HG02798 (cell line): ENCODE measurements at regions not wholly inside any gene's neighbourhood (a gene's known extent, or its start where the extent isn't known, plus 50 kb on each side); places are given as distances from the start of the nearest gene placed in this dataset.

ENCODE experiments used
- ATAC-seq: cut with Tn5 transposase; IDR thresholded peaks from one replicate; pipeline ENCODE4 v1.9.1; 2021; ENCODE audit warnings: mild to moderate bottlenecking; ENCODE audit not compliant: unreplicated experiment, poor library complexity

DNA sequence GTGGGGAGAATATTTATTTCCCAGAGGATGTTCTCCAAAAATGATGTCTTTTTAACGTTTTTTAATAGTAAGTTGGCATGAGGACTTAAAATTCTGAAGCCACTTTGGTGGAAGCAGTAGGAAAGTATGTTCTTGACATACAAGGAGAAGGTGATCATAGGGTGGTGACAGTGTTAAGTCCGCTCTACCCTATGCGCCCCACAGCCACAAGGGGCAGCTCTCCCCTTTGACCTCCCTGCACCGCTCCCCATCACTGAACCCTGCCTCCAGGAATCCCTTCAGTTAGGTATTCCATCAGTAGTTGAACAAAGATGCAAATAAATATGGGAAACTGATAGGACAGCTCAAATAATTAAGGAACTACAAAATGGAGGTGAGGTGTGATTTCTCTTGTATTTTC lies 111.4 kb downstream of the PLEKHG1 start:
- no peak for ATAC-seq

DNA sequence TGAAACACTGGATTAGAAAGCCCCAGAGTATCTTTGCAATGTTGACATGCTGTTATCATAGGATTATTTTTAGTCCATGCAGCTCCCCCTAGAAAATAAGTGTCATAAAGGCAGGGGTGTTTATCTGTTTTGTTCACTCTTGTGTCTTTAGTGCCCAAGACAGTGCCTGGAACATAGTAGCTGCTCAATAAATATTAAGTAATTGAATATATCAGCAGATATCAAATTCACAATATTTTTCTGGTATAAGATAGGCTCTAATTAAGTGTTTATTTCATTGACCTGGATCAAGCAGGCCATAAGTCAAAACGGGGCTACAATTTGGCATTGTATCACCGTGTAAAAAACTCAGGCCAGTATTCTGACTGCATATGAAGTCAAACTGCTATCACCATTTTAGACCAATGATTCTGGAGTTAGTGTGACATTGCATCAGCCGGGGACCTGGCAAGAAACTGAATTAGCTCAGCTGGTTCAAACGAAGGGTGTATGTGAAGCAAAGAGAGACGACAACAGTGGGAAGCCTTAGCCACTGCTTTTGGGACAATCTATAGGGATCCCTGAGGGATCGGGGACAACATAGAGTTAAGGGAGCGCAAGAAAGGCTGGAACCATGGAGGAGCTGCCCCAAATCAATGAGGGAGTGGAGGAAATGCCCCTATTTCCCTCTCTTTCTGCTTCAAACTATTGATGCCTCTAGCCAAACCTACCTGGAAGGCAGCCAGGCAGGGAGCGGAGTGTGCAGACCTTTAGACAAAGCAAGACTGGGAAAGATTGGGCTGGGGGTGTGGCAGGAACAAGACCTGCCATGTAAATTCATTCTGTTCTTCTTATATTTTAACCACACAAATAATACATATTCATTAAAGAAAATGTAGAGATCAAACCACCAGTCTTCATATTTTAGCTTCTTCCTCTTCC lies 112.2 kb downstream of the PLEKHG1 start:
- ATAC-seq: no peak

DNA sequence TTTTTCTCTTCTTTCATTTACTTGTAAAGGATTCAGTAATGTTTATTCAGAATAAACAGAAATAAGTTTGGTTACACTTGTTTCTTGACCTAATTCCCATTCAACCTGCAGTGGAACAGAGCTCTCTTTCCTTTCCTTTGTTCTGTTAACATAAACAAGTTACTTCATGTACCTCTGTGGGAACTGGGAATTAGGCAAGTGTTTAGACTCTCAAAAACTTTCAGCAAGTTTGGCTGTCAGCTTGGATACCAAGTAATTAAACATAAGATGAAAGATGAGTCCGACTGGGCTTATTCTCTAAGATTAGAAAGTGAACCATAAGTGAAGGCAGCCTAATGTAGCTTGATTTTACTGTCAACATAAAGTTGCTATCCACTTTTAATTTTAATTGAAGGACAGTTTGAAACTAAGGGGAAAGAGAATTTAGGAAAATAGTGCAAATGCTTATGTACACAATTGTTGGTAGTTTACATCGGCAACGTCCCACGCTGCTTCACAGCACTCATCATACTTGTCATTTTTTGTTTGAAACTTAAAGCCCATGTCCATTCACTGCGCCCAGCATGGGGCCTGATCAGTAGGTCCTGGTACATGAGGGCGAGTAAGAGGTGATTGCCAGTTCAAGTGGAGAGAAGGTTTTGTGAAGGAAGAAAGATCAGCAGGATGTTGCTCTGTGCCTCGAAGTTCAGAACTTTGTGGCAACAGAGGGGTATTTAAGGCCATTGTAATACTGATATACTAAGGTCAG lies 113.0 kb downstream of the PLEKHG1 start:
- ATAC-seq: no peak

GRCh38 chr6:150713487-150713886 lies 113.8 kb downstream of the PLEKHG1 start:
- ATAC-seq: no peak

DNA sequence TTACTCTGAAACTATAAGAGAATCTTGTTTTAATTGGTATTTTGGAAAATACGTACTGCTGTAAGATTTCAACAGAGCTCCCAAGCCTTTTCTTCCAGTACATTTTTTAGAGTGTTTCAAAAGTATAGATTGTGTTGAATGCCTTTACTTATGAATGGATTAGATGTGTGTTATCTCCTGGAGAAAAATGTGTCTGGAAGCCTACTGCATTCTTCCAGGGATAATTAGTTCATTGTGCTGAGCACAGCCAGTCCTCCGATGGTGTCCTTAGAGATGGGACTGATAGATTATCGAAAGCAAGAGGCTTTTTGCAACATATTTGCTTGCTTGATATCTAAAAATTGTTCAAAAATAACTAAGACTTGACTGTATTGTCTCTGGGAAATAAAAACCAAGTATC lies 114.2 kb downstream of the PLEKHG1 start:
- ATAC-seq: no peak

DNA sequence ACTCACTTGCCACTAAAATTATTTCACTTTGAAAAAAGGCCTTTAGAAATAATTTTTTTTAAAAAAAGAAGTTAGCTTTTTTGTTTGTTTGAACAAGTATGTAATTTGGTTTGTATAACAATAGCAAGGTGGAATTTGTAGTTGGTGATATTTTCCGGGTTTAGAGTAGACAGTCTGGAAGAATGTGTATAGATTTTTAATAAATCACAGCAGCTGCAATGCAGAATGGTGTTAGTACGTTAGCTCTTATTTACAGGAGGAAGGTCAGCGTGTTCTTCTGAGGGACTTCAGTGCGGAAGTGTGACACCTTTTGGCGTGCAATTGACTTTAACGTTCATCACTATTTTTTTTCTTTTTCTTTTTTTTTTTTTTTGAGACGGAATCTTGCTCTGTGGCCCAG lies 115.4 kb downstream of the PLEKHG1 start:
- no peak for ATAC-seq

GRCh38 chr6:150717419-150717818 lies 117.7 kb downstream of the PLEKHG1 start:
- ATAC-seq: no peak

DNA sequence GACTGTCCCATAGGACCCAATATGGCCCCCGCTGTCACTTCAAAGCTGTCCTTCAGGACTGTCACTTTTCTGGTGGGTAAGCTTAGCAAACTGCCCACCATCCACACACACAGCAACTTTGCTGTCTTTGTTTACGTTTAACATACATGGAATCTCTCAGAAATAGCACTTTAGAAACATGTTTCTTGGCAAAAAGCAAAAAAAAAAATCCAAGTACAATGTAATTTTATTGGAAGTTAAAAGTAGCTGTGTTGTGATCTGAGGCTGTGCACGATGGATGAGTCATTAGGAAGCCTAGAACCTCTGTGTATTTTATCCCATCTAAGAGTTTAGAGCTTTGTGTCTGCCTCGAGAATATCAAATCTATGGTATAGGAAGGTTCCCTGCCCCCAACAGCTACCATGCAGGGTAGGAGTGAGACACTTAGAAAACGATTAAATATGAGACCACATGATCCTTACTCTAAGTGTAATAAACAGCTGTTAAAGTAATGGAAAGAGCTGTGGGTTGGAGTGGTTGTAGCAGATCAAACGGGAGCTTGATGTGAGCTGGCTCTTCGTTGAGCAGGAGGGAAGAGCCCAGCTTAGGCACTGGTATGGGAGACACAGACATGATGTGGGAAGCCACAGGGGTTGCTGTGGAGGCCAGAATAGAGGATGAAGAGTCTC lies 119.5 kb downstream of the PLEKHG1 start:
- no peak for ATAC-seq

GRCh38 chr6:150719831-150720230 lies 120.1 kb downstream of the PLEKHG1 start:
- no peak for ATAC-seq

DNA sequence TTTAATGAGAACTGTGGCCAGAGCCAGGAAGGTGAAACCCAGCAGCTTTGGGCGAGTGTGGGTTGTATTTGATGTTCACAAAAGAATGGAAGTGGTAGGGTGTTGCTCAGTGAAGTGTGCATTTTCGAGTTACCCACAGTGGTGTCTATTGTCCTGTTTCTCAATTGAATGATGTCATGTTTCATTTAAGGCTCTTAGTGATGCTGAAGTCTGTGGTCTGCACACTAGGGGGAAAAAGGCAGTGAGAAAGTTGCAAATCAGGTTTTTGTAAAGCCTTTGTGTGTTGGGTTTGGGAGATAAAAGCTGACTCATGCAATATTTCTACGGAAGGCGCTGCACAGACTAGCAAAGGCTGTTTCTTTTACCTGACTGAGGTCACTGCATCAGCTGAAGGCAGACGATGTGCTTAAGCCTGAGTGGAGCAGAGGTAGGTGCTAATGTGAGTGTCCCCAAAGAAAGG lies 121.1 kb downstream of the PLEKHG1 start:
- peak; percentile 98 for ATAC-seq

DNA sequence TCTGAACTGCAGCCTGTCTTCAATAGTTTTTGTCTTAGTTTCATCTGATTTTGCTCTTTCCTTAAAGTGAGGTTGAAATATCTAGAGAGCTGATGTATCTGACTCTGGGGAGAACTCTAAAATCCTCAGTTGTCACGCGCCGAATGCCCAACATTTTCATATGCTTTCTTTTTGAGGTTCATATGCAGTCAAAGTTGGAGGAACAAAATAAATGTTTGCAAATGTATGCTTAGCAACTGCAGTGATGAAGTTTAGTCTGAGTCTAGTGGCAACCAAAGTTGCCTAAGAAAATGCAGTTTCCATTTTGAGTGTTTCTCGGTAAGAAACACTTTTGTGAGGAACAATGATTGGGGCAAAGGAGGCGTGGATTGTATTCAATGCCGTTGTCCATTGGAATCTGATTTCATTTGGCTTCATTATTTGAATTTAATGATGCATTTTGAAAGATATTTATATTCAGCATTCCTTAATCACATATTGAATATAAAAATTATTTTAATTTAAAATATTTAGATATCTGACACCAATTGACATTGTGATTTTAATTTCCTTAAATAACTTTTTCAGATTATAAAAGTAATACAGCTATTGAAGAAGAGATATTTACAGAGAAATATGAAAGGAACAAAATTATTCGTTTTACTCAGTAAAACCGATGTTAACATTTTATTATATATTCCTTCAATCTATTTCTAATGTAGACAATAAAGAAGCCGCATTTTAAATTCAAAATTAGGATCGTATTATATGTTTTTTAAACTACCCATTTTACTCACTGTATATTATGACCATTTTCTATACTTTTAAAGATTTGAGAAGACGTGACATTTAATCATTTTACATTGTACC lies 122.0 kb downstream of the PLEKHG1 start:
- no peak for ATAC-seq

DNA sequence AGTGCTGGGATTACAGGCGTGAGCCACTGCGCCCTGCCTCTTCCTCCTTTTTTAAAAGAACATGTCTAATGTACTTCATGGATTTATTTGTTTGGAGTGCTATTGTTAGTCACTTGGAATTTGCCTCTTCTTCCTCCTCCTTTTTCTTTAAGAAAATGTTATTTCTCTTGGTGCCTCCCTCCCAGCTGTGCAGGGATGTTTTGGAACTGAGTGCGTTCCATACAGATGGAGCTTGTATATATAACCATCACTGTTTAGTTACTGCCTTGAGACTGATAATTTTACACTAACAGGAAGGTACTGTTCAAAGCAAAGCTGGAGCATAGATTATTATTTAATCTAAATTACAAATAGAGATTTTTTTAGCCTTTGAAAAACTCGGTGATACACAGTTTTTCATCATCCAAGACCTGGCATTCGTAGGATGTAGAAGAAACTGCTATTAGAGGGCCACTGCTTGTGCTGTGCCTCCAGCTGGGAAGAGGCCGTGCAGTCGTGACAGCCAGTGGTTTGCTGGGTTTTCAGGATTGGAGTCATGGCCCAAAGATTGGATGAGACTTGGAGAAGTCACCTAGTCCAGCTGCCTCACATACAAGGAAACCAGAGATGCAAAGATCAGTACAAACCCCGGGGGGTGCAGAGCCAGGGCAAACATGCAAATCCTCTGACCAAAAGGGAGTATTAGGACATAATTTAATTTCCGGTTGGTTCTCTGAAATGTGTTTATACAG lies 123.1 kb downstream of the PLEKHG1 start:
- no peak for ATAC-seq

DNA sequence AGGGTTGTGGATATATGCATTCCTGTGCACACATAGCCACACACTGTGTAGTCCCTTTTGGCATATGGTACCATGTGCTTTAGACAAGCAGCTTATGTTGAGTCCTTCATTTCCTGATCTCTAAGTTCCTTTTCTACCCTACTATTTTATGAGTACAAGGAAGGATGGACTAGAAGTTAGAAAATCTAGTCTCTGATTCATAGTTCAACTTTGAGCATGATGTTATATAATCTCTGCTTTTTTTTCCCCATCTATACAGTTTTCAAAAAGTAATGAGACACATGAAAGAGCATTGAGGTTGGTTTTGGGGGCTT lies 123.6 kb downstream of the PLEKHG1 start:
- ATAC-seq: no peak

DNA sequence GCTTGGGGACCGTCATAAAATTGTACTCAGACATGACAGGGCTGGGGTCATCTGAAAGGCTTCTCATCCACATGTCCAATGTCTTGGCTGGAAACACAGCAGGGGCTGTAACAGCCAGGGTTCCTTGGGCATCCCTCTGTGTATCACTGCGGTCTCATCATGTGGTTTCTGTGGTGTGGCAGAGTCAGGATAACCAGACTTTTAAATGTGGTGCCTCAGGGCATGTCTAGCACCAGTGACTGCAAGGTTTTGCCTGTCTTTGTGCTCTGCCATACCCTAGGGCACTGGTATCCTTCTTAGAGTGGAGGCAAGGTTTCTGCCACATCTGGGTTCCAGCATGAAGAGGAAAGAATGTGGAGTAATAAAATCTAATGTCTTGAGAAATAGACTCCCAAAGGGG lies 124.2 kb downstream of the PLEKHG1 start:
- no peak for ATAC-seq

- ATAC-seq: no peak
These were observed 126.1 kb downstream of the PLEKHG1 start for GRCh38 chr6:150725795-150726194.

DNA sequence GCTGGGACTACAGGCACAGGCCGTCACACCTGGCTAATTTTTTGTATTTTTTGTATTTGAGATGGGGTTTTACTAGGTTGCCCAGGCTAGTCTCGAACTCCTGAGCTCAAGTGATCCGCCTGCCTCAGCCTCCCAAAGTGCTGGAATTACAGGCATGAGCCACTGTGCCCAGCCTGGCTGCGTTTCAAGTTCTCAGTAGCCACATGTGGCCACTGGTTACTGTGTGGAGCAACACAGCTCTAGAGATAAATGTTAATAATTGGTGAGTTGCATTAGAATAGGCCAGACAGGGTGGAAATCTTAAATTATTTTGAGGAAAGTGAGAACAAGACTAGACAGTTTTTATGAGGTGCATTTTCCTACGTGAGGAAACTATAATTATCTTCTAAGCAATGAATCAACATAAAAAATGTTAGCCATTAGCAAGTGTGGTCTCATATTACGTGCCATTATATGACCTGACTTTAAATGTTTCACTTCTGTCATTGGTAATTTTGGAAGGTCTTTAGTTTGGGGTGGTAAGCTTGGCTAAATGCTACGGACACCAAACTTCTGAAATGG lies 129.6 kb downstream of the PLEKHG1 start:
- no peak for ATAC-seq

- ATAC-seq: no peak
These were observed 131.2 kb downstream of the PLEKHG1 start for GRCh38 chr6:150730801-150731457.

DNA sequence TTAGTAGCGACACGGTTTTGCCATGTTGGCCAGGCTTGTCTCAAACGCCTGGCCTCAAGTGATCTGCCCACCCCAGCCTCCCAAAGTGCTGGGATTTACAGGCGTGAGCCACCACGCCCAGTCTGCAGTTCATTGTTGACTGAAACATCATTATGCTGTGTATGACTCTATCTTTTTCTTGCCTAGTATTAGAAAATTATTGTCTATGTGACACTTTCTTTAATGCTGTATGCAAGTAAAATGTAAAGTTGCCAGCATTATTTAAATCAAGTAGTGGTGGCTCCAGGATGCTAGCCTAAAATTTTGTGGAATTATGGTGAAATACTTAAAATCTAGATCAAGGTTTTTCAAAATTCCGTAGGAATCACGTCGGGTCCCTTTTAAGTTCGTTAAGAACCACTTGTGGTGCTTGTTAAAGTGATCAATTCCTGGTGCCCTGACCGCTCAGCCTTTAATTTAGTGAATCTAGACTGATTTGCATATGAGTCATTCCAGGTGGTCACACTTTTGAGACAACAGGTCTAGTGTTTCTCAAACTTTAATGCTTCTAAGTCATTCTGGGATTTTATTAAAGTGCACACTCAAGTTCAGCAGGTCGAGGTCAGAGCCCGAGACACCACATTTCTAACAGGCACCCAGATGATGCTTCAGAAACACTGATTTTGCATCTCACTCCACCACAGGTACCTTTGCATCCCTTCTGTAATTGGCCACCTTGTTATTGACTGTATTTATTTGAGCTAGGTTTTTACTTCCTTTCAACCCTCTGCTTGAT lies 132.6 kb upstream of the MTHFD1L start:
- peak; percentile 55 for ATAC-seq
